Fibroblast of lung (primary cell): ENCODE measurements at regions not wholly inside any gene's neighbourhood (a gene's known extent, or its start where the extent isn't known, plus 50 kb on each side); places are given as distances from the start of the nearest gene placed in this dataset.

Experiments
- DNase-seq, 2 donors: peaks; one replicate each; pipeline versions ENCODE4 v3.0.0 to v3.0.0-alpha.2; 2010; ENCODE audit warnings: low read depth in 2 of 2
- H2AFZ ChIP-seq: 2 replicates; pipeline ENCODE4 v1.5.1; 2012; ENCODE audit warnings: low read length, control low read depth, inconsistent platforms
- H3K27ac ChIP-seq: 2 replicates; pipeline ENCODE4 v1.5.1; 2011; ENCODE audit warnings: low read length, control low read depth; ENCODE audit not compliant: insufficient read depth
- H3K27me3 ChIP-seq: 2 replicates; pipeline ENCODE4 v1.5.1; 2011; ENCODE audit warnings: mild to moderate bottlenecking, low read length; ENCODE audit not compliant: control insufficient read depth, insufficient read depth
- H3K36me3 ChIP-seq: 2 replicates; pipeline ENCODE4 v1.5.1; 2011; ENCODE audit warnings: low read length; ENCODE audit not compliant: control insufficient read depth, insufficient read depth
- H3K4me1 ChIP-seq: 2 replicates; pipeline ENCODE4 v1.5.1; 2011; ENCODE audit warnings: low read length; ENCODE audit not compliant: control insufficient read depth, insufficient read depth; ENCODE audit errors: extremely low read depth
- H3K4me2 ChIP-seq: 2 replicates; pipeline ENCODE4 v1.5.1; 2011; ENCODE audit warnings: low read length, control low read depth; ENCODE audit not compliant: insufficient read depth; ENCODE audit errors: extremely low read depth
- H3K4me3 ChIP-seq, 4 experiments: fragments of 200-600 bp in 1 of 4; sonication (generic) in 1 of 4; replicated peaks in 1 of 4; 2 replicates each; pipeline ENCODE4 v1.5.1; 2011 to 2016; ENCODE audit warnings: low read length in 4 of 4, low read depth in 3 of 4, mild to moderate bottlenecking in 3 of 4, control low read depth in 2 of 4, inconsistent platforms in 1 of 4, mixed read lengths in 1 of 4; ENCODE audit not compliant: insufficient read depth in 1 of 4; ENCODE audit errors: control extremely low read depth in 1 of 4
- H3K79me2 ChIP-seq: 2 replicates; pipeline ENCODE4 v1.5.1; 2012; ENCODE audit warnings: mild to moderate bottlenecking, low read length, inconsistent platforms; ENCODE audit not compliant: control insufficient read depth, insufficient read depth
- H3K9ac ChIP-seq: 2 replicates; pipeline ENCODE4 v1.5.1; 2011; ENCODE audit warnings: mild to moderate bottlenecking, low read length, control low read depth; ENCODE audit not compliant: insufficient read depth
- H3K9me3 ChIP-seq: 2 replicates; pipeline ENCODE4 v1.5.1; 2012; ENCODE audit warnings: low read depth, low read length; ENCODE audit not compliant: control insufficient read depth, insufficient read depth
- H4K20me1 ChIP-seq: 2 replicates; pipeline ENCODE4 v1.5.1; 2011; ENCODE audit warnings: low read length; ENCODE audit not compliant: control insufficient read depth, insufficient read depth; ENCODE audit errors: extremely low read depth
- EZH2 ChIP-seq: IDR thresholded peaks from 2 replicates; pipeline ENCODE4 v1.5.1; 2012; ENCODE audit warnings: low read length, control low read depth, mild to moderate bottlenecking; ENCODE audit errors: missing control alignments
- TF ChIP-seq, protein P1 (sequence below), 2 donors: IDR thresholded peaks in 1 of 2; conservative IDR thresholded peaks in 1 of 2; 1 replicate in 1 of 2; 2 replicates in 1 of 2; pipeline ENCODE4 v1.5.1; 2011 to 2012; ENCODE audit warnings: low read length in 2 of 2, control low read depth in 1 of 2, inconsistent platforms in 1 of 2, low read depth in 1 of 2, mild to moderate bottlenecking in 1 of 2

- Histone ChIP-seq H3K36me3 (no peaks in the 10 kb centered on the region), H2AFZ (no peak overlapping the region), H3K27me3 (no peaks in the 10 kb centered on the region), H3K4me2 (no peak overlapping the region), H4K20me1 (no peaks in the 10 kb centered on the region), H3K4me1 (no peaks in the 10 kb centered on the region), H3K79me2 (no peaks in the 10 kb centered on the region), H3K4me3 (no peak overlapping the region), H3K9me3 (no peaks in the 10 kb centered on the region), H3K9ac (no peak overlapping the region), H3K27ac (no peak overlapping the region)
- DNase-seq: no peak
- TF ChIP-seq, protein P1, sequence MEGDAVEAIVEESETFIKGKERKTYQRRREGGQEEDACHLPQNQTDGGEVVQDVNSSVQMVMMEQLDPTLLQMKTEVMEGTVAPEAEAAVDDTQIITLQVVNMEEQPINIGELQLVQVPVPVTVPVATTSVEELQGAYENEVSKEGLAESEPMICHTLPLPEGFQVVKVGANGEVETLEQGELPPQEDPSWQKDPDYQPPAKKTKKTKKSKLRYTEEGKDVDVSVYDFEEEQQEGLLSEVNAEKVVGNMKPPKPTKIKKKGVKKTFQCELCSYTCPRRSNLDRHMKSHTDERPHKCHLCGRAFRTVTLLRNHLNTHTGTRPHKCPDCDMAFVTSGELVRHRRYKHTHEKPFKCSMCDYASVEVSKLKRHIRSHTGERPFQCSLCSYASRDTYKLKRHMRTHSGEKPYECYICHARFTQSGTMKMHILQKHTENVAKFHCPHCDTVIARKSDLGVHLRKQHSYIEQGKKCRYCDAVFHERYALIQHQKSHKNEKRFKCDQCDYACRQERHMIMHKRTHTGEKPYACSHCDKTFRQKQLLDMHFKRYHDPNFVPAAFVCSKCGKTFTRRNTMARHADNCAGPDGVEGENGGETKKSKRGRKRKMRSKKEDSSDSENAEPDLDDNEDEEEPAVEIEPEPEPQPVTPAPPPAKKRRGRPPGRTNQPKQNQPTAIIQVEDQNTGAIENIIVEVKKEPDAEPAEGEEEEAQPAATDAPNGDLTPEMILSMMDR (conservative IDR thresholded peaks at IDR 0.05 in 1 of 2, IDR thresholded peaks at IDR 0.05 in 1 of 2; ENCODE audit: low read depth in 1 of 2, low read length in 2 of 2): no peak
- no peak for TF ChIP-seq EZH2
These were observed 252.8 kb upstream of the GPR26 start for GRCh38 chr10:123413353-123413752.

- Histone ChIP-seq H3K4me1 (no peaks in the 10 kb centered on the region), H3K4me3 (no peak overlapping the region), H3K27me3 (no peaks in the 10 kb centered on the region), H3K79me2 (no peaks in the 10 kb centered on the region), H3K9me3 (no peaks in the 10 kb centered on the region), H3K4me2 (no peak overlapping the region), H3K9ac (no peak overlapping the region), H3K27ac (no peak overlapping the region), H4K20me1 (no peaks in the 10 kb centered on the region), H2AFZ (no peak overlapping the region), H3K36me3 (no peaks in the 10 kb centered on the region)
- TF ChIP-seq, protein P1 (conservative IDR thresholded peaks at IDR 0.05 in 1 of 2, IDR thresholded peaks at IDR 0.05 in 1 of 2; ENCODE audit: low read depth in 1 of 2, low read length in 2 of 2): no peak
- TF ChIP-seq EZH2: no peak
- no peak for DNase-seq
These were observed 250.6 kb upstream of the GPR26 start for GRCh38 chr10:123415523-123415922.

GRCh38 chr10:123417414-123417813, 248.7 kb upstream of the GPR26 start:
- Histone ChIP-seq H3K79me2 (no peaks in the 10 kb centered on the region), H3K9ac (no peak overlapping the region), H3K4me1 (no peaks in the 10 kb centered on the region), H2AFZ (no peak overlapping the region), H3K9me3 (no peaks in the 10 kb centered on the region), H3K36me3 (no peaks in the 10 kb centered on the region), H3K27ac (no peak overlapping the region), H3K4me2 (no peak overlapping the region), H3K27me3 (no peaks in the 10 kb centered on the region), H3K4me3 (no peak overlapping the region), H4K20me1 (no peaks in the 10 kb centered on the region)
- TF ChIP-seq EZH2: no peak
- TF ChIP-seq, protein P1 (conservative IDR thresholded peaks at IDR 0.05 in 1 of 2, IDR thresholded peaks at IDR 0.05 in 1 of 2; ENCODE audit: low read depth in 1 of 2, low read length in 2 of 2): no peak
- no peak for DNase-seq
